DMS114 treated with DMSO at 0.1 percent for 48 hours (cell line): ENCODE measurements at regions not wholly inside any gene's neighbourhood (a gene's known extent, or its start where the extent isn't known, plus 50 kb on each side); places are given as distances from the start of the nearest gene placed in this dataset.
"Not testable (repeated sequence)": the region's sequence is repeated elsewhere in the genome, so short reads cannot be mapped to it uniquely, and the experiment has no call there.

Source experiments
- DNase-seq: peaks from one replicate; lab custom pipeline; 2025; ENCODE audit not compliant: unreplicated experiment; lab: John Stamatoyannopoulos, UW

GRCh38 chr1:60619581-60619980, 462.8 kb upstream of the NFIA start:
- DNase-seq: no peak

DNA sequence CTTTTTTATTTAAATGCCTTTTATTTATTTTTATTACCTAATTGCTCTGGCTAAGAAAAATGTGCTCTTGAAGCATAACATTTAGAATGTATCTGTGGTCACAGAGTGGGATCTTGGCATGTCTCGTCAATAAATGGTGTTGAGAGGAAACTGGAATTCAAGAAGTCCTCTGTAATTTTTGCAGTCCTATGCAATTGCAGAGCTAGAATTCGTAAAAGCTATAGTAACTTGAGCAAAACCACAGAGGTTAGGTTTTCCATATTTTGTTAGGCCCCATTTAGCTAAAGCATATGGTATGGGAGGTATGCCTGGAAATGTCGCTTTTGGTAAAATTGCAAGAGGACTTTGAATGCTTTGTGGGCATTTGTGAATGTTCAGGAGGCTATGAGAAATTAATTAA, 466.7 kb upstream of the NFIA start:
- no peak for DNase-seq

DNA sequence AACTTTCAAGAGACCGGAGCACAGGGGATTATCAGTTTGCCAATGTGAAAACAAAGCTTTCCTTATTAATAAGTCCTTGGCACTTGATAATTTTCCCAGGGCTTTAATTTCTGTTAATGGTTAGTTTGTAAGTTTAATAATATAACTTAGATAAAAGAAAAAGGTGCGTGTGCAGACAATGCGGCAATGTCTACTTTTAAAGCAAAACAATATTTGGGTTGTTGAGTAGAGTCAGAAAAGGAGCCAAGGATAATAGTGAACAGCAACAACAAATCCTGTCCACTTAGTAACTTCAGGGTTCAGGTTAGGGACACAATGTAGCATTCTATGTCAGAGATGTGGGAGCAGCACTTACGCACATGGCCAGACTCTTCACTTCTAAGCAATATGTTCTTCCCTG, 469.6 kb upstream of the NFIA start:
- DNase-seq: no peak

- not testable (repeated sequence) for DNase-seq
Measured at GRCh38 chr1:60606921-60607320, 475.4 kb upstream of the NFIA start.

DNA sequence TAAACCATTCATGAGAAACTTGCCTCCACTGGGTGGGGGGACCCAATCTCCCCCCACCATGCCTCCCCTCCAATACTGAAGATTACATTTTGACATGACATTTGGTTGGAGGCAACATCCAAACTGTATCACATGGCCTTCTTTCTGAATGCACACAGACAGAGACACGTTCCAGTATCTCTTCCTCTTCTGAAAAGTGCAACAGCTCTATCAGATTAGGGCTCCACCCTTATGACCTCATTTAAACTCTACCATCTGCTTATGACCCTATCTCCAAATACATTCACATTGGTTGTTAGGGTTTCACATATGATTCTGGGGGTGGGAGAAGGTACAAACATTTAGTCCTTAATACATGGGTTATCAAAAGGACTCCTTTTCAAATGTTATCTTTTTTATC, 481.8 kb upstream of the NFIA start:
- DNase-seq: no peak

DNA sequence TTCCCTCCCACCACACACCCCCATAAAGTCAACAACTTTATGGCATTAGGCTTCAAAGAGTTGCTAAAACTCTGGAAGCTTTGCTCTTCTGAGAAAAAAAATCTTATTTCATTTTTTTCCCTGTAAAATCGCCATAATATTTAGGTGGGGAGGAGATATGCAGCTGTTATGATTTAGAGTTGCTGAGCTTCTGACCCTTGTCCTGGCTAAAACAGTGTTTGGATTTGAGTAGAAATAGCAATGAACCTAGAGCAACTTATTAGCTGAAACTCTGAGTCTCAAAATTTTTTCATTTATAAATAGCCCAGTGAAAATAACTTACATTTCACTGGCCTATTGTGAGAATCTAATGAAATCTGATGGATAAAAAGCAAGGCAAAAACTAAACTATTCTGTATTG, 482.8 kb upstream of the NFIA start:
- DNase-seq: no peak

GRCh38 chr1:60598041-60598910, 484.1 kb upstream of the NFIA start:
- DNase-seq: no peak

DNA sequence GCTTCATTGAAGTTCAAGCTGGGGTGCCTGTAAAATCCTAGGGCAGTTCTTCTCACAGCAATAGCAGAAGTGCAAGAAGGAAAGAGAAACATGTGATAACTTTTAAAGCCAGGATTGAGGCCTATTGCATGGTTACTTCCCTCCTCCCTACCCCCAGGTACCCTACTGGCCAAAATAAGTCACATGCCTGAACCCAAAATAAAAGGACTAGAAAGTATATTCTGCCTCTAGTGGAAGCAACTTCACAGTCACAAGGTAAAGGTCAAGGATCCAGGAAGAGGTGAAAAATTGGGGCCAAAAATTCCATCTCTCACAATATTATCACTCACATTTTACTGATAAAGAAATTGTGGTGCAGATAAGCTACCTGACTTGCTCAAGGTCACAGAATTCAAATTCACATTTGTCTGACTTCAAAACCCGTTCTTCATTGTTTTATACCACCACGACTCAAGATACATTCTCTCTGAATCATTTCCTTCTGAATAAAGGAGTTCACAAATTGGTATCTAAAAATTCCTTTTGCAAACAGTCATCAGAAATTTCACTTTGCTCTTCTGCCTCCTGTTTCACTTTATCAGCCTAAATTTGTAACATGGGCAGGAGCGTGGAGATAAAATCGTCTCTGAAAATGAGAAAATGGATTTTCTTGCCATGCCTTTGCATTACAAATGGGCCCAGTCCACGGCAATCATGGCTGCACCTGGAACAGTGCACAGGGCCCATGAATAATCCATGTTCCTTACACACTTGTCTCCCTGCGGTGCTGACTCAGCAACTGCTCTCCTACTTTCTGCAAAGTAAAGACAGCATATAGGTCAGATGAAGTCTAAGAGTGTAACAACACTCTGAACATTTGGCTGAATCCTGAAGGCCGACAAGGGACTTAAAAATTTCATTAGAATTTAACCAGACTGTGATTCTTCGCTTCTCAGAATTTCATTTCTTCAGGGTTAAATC, 485.3 kb upstream of the NFIA start:
- no peak for DNase-seq

DNA sequence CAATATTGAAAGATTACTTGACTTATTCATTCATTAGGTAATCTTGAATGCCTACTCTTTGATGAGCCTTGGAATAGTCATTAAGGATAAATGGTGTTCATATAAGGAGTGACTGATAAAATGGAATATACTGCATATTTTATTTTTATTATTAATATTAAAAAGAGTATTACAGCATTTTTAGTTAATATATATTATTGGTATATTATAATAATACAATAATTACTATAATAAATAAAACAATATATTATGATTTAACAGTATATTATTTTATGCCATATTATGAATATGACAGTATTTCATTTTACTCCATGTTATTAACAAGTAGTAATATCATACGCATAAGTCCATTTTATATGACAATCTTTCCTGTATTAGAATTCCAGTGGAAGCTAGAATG, 490.8 kb upstream of the NFIA start:
- no peak for DNase-seq

GRCh38 chr1:60589916-60590315, 492.4 kb upstream of the NFIA start:
- no peak for DNase-seq

DNA sequence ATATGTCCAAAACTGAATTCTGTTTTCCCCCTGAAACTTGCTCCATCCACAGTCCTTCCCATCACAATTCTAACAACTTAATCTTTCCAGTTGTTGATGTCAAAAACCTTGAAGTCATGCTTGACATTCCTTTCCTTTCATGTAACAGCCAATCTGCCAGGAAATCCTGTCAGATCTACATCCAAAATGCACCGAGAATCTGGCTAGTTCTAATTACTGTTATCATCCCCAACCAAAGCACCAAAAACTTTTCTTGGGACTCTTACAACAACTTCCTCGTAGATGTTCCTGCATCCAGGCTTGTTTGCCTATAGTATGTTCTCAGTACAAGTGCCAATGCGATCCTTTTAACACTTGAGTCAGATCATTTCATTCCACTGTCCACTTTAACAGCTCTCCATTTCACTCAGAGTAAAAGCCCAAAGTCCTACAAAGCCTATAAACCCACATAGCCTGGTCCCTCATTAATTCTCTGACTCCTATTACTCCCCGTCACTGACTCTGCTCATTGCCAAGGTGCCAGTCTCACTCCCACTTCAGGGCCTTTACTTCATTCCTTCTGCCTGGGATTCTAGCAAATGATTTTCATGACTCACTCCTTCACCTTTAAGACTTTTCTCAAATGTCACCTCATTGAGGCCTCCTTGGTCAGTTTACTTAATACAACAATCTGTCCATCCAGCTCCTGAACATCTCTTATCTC, 493.2 kb upstream of the NFIA start:
- no peak for DNase-seq

DNA sequence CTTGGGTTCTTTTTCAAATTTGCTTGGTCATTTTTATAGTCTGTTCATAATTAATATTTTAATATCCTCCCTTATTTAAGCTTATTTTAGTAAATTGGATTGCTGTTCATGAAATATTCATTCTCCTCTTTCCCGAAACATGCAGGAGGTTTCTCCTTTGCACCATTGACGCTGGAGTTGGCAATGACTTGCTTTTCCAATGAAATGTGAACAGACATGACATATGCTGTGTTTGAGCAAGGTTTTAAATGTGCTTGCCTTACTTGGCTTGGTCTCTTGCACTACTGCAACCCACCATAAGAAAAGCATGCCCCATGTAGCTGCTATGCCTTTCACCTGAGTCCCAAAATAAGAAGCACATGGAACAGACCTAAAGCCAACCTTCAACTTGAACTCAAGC, 498.0 kb upstream of the NFIA start:
- no peak for DNase-seq

DNA sequence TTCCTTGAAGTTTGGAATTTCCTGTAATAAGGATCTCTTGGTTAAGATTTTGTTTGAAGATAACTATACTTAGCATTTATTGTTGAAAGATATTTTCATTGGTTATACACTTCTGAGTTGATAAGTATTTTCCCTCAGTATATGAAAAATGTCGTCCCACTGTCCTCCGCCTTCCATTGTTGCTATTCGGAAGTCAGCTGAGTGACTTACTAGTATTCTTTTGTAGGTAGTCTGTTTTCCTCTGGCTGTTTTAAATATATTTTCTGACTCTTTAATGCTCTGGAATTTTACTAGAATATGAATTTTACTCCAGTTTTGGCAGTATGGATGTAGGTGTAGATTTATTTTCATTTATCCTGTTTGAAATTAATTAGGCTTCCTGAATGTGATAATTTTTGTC, 498.7 kb upstream of the NFIA start:
- DNase-seq: no peak

- DNase-seq: no peak
Measured at GRCh38 chr1:60581455-60582220, 500.7 kb upstream of the NFIA start.

GRCh38 chr1:60577029-60577428, 503.5 kb upstream of the C1orf87 start:
- DNase-seq: no peak

- no peak for DNase-seq
Measured at GRCh38 chr1:60575326-60575977, 501.9 kb upstream of the C1orf87 start.

DNA sequence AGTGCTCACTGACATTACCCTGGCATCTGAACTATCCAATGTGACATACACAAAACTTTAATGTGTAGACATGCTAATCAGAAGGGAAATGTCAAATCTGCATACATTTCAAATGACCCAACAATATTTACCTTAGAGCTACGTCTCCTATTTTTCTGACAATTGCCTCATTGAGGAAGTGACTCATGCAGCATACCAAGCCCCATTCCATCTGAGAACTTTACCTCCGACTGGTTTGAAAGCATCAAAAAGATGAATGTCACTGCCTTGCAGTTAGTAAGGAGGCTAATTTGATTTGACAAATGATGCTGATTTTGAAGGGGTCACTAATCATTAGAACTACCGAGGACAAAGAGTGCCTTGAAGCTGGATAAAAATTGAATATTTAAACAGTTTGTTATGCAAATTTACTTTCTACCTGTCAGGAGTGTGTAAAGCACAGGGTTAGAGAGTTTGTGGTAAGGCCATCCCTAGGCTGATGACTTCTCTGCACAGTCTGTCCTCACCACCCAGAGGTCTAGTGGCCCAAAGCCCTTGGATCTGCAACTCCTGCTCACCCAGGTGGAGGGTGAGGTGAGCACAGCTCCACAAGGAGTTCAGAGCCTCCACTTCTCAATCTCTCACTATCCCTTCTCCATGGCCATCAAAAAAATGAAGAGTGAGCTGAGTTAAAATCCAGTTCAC, 500.3 kb upstream of the C1orf87 start:
- no peak for DNase-seq

DNA sequence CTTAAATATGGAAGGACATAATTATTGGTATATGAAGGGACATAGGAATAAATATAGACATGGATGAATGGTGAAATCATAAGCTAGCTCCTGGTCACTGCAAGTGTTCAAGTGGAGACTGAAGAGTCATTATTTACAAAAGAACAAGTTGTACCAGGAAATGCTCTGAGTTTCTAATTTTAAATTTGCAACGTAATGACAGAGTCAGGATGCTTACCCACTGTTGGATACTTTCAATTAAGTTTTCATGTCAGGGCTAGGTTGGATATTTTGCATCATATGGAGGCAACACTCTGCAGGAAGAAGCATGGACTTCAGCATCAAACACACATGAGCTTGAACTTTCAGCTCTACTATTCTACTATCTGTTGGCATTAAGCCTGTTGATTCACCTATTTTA, 499.6 kb upstream of the C1orf87 start:
- DNase-seq: no peak

GRCh38 chr1:60572378-60572777, 498.8 kb upstream of the C1orf87 start:
- no peak for DNase-seq

DNA sequence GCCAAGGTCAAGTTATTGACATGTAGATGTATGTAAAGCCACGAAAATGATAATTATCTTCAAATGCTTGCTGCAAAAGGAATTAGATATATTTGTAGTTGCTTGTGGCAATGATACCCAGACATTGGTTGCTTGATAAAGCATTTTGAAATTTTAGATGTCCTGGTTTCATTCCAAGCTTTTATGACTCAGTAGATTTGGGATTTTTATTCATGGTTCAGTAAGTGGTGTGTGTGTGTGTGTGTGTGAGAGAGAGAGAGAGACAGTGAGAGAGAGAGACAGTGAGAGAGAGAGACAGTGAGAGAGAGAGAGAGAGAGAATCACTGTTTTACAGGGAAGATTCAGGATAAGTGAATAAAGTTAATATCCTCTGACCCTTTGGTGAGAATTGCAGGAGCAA, 498.2 kb upstream of the C1orf87 start:
- DNase-seq: no peak
